Fibroblast of mammary gland (primary cell): ENCODE measurements at regions not wholly inside any gene's neighbourhood (a gene's known extent, or its start where the extent isn't known, plus 50 kb on each side); places are given as distances from the start of the nearest gene placed in this dataset.
A peak's percentile ranks its signal among the peaks of the same experiment; 100 is the strongest.

Experiments used
- DNase-seq: peaks from one replicate; pipeline ENCODE4 v3.0.0-alpha.2; 2010; ENCODE audit warnings: low read depth
- H3K4me3 ChIP-seq: 2 replicates; pipeline ENCODE4 v1.5.1; 2011; ENCODE audit warnings: low read depth, mild to moderate bottlenecking, low read length, moderate library complexity; ENCODE audit not compliant: control insufficient read depth
- CTCF ChIP-seq: conservative IDR thresholded peaks from 2 replicates; pipeline ENCODE4 v1.5.1; 2011; ENCODE audit warnings: low read depth, low read length, inconsistent platforms; ENCODE audit not compliant: control insufficient read depth, insufficient read depth

GRCh38 chr17:63109661-63110060, 143.6 kb downstream of the TANC2 start:
- H3K4me3 ChIP-seq, result no peak overlapping the region
- TF ChIP-seq CTCF, result no peak
- no peak for DNase-seq

GRCh38 chr17:63113167-63113566, 147.1 kb downstream of the TANC2 start:
- DNase-seq, result peak; percentile 22
- H3K4me3 ChIP-seq, result no peak overlapping the region
- TF ChIP-seq CTCF, result peak; percentile 22

- TF ChIP-seq CTCF, result peak; percentile 19
- no peak for DNase-seq
- no peak overlapping the region for H3K4me3 ChIP-seq
These were observed 150.2 kb downstream of the TANC2 start for GRCh38 chr17:63116228-63116627.

- TF ChIP-seq CTCF, result no peak
- peak; percentile 45 for DNase-seq
These were observed 151.2 kb downstream of the TANC2 start for GRCh38 chr17:63116967-63117830.

GRCh38 chr17:63120406-63120805, 154.4 kb downstream of the TANC2 start:
- no peak overlapping the region for H3K4me3 ChIP-seq
- no peak for TF ChIP-seq CTCF
- DNase-seq, result peak; percentile 55

More at GRCh38 chr17:63116967-63117830, 151.2 kb downstream of the TANC2 start:
- no peak overlapping the region for H3K4me3 ChIP-seq

GRCh38 chr17:63124536-63124935, 158.5 kb downstream of the TANC2 start:
- no peak for DNase-seq

More at GRCh38 chr17:63124536-63124935, 158.5 kb downstream of the TANC2 start:
- TF ChIP-seq CTCF, result no peak
- H3K4me3 ChIP-seq, result no peak overlapping the region
